GM21528 (cell line): ENCODE measurements at regions not wholly inside any gene's neighbourhood (a gene's known extent, or its start where the extent isn't known, plus 50 kb on each side); places are given as distances from the start of the nearest gene placed in this dataset.

ENCODE experiments used
- ATAC-seq: cut with Tn5 transposase; IDR thresholded peaks from one replicate; pipeline ENCODE4 v1.9.1; 2021; ENCODE audit warnings: mild to moderate bottlenecking, moderate library complexity; ENCODE audit not compliant: unreplicated experiment, low FRiP score

GRCh38 chr6:93083337-93084230 is 335.8 kb downstream of the EPHA7 start:
- ATAC-seq: no peak

DNA sequence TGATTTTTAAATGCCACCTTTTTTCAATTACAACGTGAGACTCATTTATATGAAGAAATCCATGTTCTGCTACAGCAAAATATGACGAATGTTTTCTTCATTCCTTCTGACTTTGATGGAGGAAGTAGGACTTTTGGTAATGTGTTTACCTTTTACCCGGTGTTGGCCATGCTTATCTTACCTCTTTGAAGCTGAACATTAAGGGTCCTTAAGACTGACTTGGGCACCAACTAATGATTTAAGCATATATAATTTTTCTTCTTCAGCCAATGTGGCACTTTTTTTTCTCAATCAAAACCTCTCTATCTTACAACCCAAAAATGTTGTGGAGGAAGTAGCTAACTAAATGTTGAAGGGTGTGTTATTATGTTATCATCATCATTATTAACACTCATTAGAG is 337.5 kb downstream of the EPHA7 start:
- no peak for ATAC-seq

- no peak for ATAC-seq
Measured at GRCh38 chr6:93079061-93079460, 340.3 kb downstream of the EPHA7 start.

DNA sequence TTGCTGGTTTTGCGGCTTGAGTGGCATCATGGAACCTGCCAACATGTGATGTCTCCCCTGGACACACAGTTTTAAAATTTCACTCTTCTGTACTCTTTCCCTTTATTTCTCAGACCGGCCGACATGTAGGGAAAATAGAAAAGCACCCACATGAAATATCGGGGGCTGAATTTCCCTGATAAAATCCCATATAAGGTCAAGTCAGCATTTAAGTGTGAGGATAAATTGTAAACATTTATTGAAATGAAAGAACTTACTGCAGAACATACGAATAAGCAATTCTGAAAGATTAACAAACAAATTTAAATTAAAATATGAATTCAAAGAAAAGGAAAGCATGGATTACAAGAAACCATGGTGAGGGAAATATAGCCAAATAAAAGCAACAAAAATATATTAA is 345.5 kb downstream of the EPHA7 start:
- ATAC-seq: no peak

DNA sequence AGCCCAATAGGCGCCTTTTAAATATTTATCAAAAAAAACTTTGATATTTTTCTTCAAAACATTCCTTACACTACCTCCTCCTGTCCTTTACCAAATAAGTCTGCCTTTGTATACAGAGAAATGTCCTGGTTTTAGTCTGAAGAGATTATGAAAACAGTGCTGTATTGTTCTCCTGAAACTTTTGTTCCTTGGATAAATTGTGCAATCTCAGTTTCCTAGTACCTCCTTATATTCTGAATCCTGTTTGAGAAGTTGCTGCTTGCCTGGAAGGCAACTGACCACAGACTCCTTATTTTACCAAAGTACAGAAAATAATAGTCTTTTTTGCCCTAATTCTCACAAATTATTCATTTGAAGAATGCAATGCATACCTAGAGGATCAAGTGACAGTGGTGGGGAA is 349.5 kb downstream of the EPHA7 start:
- no peak for ATAC-seq

- no peak for ATAC-seq
Measured at GRCh38 chr6:93059911-93060310, 359.4 kb downstream of the EPHA7 start.

- no peak for ATAC-seq
Measured at GRCh38 chr6:93057584-93057983, 361.8 kb downstream of the EPHA7 start.

DNA sequence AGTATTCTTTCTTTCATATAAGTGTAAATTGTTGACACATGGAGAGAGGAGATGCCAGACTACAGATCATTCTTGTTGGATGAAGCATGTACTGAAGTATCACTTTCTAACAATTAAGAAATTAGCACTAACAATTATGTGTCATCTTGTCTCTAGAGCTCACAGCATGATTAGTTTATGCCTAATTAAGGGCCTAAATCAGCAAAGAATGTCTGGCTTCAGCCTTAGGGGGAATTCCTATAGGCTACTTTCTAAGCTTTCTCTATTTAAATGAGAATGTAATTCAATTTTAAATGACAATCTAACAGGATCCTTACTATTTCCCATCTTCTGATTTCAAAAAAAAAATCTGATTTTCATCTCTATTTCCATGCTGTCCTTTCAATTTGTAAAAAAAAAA is 371.0 kb downstream of the EPHA7 start:
- no peak for ATAC-seq

DNA sequence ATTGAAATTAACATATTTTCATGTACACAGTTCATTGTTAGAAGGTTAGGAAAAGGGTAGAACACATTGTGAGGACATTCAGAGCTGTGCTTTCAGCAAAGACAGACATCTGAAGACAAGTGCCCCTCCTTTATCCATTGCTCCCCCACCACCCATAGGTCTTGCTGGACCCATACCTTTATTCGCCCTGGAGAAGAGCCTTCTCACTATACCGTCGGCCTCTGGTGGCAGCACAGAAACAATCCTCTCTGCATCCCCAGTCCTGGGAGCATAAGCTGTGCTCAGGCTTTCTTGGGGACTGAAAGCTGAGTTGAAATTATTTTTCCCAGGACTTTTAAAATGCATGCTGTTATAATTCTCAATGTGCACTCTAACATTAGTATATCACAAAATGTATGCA is 372.3 kb downstream of the EPHA7 start:
- no peak for ATAC-seq

DNA sequence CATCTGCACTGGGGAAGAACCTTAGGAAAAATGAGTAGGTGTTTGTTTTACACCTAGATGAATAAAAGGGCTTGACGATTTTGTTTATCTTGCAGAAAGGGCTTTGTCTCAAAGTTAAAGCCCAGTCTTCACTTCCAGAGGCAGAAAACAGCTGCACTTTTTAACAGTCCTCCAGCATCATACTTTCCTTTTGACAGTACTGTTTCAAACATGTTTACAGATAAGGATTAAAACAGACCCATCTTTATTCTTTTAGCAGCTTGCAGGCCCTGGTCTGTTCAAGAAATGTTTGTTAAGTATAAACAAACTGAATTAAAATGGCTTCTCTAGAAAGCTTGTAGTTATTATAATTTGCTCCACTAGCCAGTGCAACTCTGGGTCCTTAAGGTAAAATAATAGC is 374.2 kb downstream of the EPHA7 start:
- ATAC-seq: no peak

DNA sequence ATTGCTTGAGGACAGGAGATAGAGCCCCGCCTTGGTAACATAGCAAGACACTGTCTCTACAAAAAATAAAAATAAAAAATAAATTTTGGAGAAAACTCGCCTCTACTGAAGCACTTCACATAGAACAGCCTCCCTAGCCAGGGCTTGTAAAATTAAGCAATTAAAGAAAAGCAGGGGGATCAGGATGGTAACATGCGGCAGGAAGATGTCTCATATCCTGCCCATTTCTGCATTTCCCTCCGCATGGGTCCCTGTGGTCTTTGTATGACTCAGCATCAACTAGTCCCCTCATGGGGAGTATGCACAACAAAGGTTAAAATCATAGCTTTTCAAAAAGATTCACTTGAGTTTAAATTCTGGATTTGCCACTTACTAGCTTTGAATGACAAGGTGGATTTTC is 379.0 kb downstream of the EPHA7 start:
- no peak for ATAC-seq

DNA sequence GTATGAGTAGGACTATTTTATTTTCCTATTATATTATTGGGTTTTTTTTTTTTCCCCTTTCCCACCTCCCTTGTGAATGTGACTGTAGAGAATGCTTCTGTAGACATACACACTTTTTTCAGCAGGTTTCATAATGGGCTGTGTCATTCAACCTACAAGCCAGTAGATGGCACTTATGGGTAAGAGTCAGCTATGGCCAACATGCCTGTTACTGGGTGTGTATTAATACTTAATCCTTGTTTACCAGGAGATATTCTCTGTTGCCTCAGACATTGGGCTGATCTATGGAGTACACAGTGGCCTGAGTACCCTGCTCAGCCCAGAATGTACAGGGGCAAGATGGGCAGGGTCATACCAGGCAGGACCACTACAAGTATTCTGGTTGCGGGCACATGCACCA is 382.5 kb downstream of the EPHA7 start:
- ATAC-seq: no peak

GRCh38 chr6:93035756-93036155 is 383.6 kb downstream of the EPHA7 start:
- no peak for ATAC-seq

- ATAC-seq: no peak
Measured at GRCh38 chr6:93021235-93021915, 398.0 kb downstream of the EPHA7 start.

DNA sequence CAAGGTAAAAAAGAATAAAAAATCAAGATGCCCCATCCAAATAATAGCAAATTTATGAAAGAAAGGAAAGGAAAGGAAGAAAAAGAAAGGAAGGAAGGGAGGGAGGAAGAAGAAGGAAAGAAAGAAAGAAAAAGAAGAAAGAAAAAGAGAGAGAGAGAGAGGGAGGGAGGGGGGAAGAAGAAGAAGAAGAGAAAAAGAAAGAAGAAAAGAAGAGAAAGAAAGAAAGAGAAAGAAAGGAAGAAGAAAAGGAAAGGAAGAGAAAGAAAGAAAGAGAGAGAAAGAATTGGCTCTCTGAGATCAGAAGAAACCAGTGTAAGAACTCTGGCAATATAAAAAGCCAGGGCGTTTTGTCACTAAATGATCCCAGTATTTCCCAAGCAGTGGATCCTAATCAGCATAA is 401.7 kb downstream of the EPHA7 start:
- ATAC-seq: no peak

DNA sequence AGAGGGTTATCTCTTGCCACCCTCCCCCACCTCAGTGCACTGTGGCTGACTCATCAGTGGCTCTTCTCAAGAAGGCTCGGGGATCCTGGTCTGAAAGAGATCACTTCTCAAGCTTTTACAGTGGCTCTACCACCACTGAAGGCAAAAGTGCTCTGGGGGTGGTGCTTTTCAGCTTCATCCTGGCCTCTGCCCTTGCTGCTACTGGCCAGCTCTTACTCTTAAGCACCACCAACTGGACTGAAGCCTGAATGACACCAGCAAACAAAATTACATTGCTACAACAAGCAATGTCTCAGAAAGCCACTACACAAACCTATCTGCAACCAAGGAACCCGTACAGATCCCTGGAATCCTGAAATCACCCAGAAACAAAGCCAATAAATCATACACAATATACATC is 402.1 kb downstream of the EPHA7 start:
- ATAC-seq: no peak

- no peak for ATAC-seq
Measured at GRCh38 chr6:93013054-93013453, 406.3 kb downstream of the EPHA7 start.

DNA sequence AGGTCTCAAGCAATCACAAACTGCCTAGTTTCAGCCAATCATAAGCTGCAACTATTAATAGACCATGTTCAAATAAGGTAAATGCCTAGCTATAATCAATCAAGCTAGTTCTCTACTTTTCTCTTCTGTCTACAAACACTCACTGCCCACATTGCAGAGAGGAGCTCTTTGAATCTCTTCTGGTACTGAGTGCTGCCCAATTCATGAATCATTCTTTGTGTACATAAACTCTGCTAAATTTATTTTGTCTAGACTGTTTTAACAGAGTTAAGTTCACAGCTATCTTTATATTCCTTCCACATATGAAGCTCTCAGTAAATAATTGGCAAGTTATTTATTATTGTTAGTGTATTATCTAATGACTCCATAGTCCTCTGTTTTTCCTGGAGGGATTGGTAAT is 411.0 kb downstream of the EPHA7 start:
- no peak for ATAC-seq

DNA sequence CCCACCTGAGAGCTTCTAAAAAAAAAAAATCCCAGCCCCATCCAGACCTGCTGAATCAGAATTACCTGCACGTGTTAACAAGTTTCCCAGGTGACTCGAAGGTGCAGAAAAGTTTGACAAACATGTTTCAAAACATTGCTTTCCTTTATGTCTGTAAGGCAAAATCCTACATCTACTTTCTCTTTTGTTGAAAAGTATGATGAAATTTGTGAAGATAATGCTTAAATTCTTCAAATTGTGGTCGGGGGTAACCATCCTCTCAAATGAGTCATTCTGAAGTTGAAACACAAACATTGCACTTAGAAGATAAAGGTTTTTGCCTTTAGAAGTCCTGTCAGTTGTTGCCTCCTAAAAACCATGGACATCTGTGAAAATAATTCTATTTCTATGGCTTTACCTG is 429.7 kb downstream of the EPHA7 start:
- no peak for ATAC-seq

DNA sequence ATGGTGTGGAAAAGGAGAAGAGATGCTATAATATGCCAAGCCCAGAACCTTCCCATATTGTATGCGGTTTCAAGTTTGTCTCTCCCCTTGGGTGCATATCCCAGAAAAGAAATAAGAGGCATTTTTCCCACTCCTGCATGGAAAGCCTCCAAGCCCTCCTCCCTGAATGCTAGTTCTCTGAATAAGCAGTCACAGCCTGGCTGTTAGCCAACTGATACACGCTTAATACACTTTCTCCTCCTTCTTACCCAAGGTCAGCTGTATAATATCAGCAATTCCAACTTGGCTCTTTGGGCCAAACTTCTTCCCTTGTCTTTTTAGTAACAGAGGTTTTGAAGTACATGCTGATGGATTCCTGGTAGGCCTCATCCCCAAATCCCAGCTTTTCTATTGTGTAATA is 440.1 kb downstream of the EPHA7 start:
- ATAC-seq: no peak

- ATAC-seq: no peak
Measured at GRCh38 chr6:92977018-92977417, 442.3 kb downstream of the EPHA7 start.

DNA sequence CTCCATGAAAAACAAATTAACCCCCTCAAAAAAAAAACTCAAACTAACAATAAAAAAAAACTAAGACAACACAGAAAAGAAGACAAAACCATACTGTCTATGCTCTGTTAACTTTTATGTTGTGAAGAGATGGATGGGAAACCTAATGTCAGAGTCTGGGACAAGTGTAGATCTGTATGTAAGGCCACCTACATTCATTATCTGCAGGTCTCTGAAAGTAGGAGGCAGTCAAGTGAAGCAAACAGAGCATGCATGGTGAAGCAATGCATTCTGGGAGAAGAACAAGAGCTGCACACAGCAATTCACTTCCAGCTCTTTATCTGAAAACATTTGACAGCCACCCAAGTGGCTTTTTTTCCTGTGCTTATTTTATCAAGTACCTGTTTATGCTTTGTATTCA is 452.0 kb downstream of the EPHA7 start:
- no peak for ATAC-seq
